ENCODE measurements at regions not wholly inside any gene's neighbourhood (a gene's known extent, or its start where the extent isn't known, plus 50 kb on each side); places are given as distances from the start of the nearest gene placed in this dataset.
A peak's percentile ranks its signal among the peaks of the same experiment; 100 is the strongest.

- peak overlapping the region; percentile 6 for H3K4me3 ChIP-seq (ENCODE audit: low read length)
- H3K36me3 ChIP-seq (replicated peaks; ENCODE audit: low read depth, low read length): no peaks in the 10 kb centered on the region
- peaks cover 40% of the 10 kb centered on the region for H3K4me1 ChIP-seq (ENCODE audit: low read length)
- H3K79me2 ChIP-seq (ENCODE audit: low read length): no peaks in the 10 kb centered on the region
- TF ChIP-seq EZH2phosphoT487 (IDR thresholded peaks at IDR 0.05; ENCODE audit: low read depth): no peak
- TF ChIP-seq, protein P1, sequence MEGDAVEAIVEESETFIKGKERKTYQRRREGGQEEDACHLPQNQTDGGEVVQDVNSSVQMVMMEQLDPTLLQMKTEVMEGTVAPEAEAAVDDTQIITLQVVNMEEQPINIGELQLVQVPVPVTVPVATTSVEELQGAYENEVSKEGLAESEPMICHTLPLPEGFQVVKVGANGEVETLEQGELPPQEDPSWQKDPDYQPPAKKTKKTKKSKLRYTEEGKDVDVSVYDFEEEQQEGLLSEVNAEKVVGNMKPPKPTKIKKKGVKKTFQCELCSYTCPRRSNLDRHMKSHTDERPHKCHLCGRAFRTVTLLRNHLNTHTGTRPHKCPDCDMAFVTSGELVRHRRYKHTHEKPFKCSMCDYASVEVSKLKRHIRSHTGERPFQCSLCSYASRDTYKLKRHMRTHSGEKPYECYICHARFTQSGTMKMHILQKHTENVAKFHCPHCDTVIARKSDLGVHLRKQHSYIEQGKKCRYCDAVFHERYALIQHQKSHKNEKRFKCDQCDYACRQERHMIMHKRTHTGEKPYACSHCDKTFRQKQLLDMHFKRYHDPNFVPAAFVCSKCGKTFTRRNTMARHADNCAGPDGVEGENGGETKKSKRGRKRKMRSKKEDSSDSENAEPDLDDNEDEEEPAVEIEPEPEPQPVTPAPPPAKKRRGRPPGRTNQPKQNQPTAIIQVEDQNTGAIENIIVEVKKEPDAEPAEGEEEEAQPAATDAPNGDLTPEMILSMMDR (IDR thresholded peaks at IDR 0.05; ENCODE audit: low read depth, low read length): no peak
- no peak overlapping the region for H2AFZ ChIP-seq (ENCODE audit: low read depth, low read length)
- no peak overlapping the region for H3K27ac ChIP-seq (ENCODE audit: low read length)
- no peaks in the 10 kb centered on the region for H3K9me3 ChIP-seq (ENCODE audit: insufficient read depth, low read length)
- peaks cover 5% of the 10 kb centered on the region; the same call in 1 of the 2 replicates for H3K27me3 ChIP-seq (ENCODE audit: low read depth, low read length)
- peak overlapping the region; percentile 39 for H3K4me2 ChIP-seq (ENCODE audit: low read length)
- no peaks in the 10 kb centered on the region for H4K20me1 ChIP-seq (ENCODE audit: insufficient read depth, low read length)
- peak overlapping the region; percentile 8; the same call in 1 of the 2 replicates for H3K9ac ChIP-seq (ENCODE audit: low read length)
Measured at GRCh38 chr3:102225005-102225404, 209.8 kb upstream of the ZPLD1 start.

- Histone ChIP-seq H3K9ac (ENCODE audit: low read length) (peak overlapping the region; percentile 8; the same call in 1 of the 2 replicates), H4K20me1 (ENCODE audit: insufficient read depth, low read length) (no peaks in the 10 kb centered on the region), H3K27me3 (ENCODE audit: low read depth, low read length) (peaks cover 5% of the 10 kb centered on the region; the same call in 1 of the 2 replicates), H3K9me3 (ENCODE audit: insufficient read depth, low read length) (no peaks in the 10 kb centered on the region), H3K36me3 (replicated peaks; ENCODE audit: low read depth, low read length) (no peaks in the 10 kb centered on the region), H3K4me1 (ENCODE audit: low read length) (peaks cover 45% of the 10 kb centered on the region), H3K79me2 (ENCODE audit: low read length) (no peaks in the 10 kb centered on the region), H3K27ac (ENCODE audit: low read length) (no peak overlapping the region), H3K4me2 (ENCODE audit: low read length) (peak overlapping the region; percentile 39), H3K4me3 (ENCODE audit: low read length) (peak overlapping the region; percentile 6), H2AFZ (ENCODE audit: low read depth, low read length) (no peak overlapping the region)
- TF ChIP-seq, protein P1 (IDR thresholded peaks at IDR 0.05; ENCODE audit: low read depth, low read length): peak; percentile 90
- TF ChIP-seq EZH2phosphoT487 (IDR thresholded peaks at IDR 0.05; ENCODE audit: low read depth): no peak
Measured at GRCh38 chr3:102225407-102226132, 209.2 kb upstream of the ZPLD1 start.

GRCh38 chr3:102226463-102226862 lies 208.4 kb upstream of the ZPLD1 start:
- Histone ChIP-seq H3K36me3 (replicated peaks; ENCODE audit: low read depth, low read length) (no peaks in the 10 kb centered on the region), H3K4me3 (ENCODE audit: low read length) (no peak overlapping the region), H4K20me1 (ENCODE audit: insufficient read depth, low read length) (no peaks in the 10 kb centered on the region), H3K27me3 (ENCODE audit: low read depth, low read length) (peaks cover 5% of the 10 kb centered on the region; the same call in 1 of the 2 replicates), H3K4me1 (ENCODE audit: low read length) (peaks cover 45% of the 10 kb centered on the region), H3K27ac (ENCODE audit: low read length) (no peak overlapping the region), H3K79me2 (ENCODE audit: low read length) (no peaks in the 10 kb centered on the region), H2AFZ (ENCODE audit: low read depth, low read length) (no peak overlapping the region), H3K4me2 (ENCODE audit: low read length) (no peak overlapping the region), H3K9ac (ENCODE audit: low read length) (no peak overlapping the region), H3K9me3 (ENCODE audit: insufficient read depth, low read length) (no peaks in the 10 kb centered on the region)
- TF ChIP-seq, protein P1 (IDR thresholded peaks at IDR 0.05; ENCODE audit: low read depth, low read length): no peak
- TF ChIP-seq EZH2phosphoT487 (IDR thresholded peaks at IDR 0.05; ENCODE audit: low read depth): no peak

DNA sequence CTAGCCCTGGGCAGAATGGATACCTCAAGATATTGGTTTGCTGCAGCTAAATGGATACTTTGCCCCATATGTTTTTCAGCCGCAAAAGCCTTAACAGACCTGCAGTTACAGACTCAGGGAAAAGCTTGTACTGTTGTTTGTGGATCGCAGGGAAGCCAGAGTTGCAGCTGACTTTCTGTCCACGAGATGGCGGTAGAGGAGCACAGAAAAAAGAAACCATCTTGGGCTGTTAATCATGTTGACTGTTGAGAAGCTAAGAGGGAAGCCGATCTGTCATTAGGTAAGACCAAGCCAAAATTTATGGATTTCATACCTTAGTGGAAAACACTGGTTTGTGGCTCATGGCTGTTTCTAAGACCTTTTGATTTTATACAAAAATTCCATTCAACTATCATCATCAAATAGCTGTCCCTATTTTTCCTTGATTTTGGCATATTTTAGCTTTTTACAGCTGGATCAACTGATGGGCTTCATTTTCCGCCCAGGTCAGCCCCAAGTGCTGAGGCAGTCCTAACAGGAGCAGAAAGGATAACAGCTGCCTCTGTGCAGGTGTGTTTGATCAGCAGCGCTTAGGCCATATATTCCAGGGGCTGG lies 205.7 kb upstream of the ZPLD1 start:
- H3K4me2 ChIP-seq (ENCODE audit: low read length): peak overlapping the region; percentile 49
- peak overlapping the region; percentile 15; the same call in 1 of the 2 replicates for H3K4me3 ChIP-seq (ENCODE audit: low read length)

More for the DNA sequence above, 205.7 kb upstream of the ZPLD1 start:
- H4K20me1 ChIP-seq (ENCODE audit: insufficient read depth, low read length): no peaks in the 10 kb centered on the region
- H3K79me2 ChIP-seq (ENCODE audit: low read length): no peaks in the 10 kb centered on the region
- H3K4me1 ChIP-seq (ENCODE audit: low read length): peaks cover 39% of the 10 kb centered on the region
- 0 out of 2 replicates have a peak overlapping the region, but pooled peaks have one; percentile 16 for H3K9ac ChIP-seq (ENCODE audit: low read length)
- H3K36me3 ChIP-seq (replicated peaks; ENCODE audit: low read depth, low read length): no peaks in the 10 kb centered on the region
- H3K27ac ChIP-seq (ENCODE audit: low read length): no peak overlapping the region
- H2AFZ ChIP-seq (ENCODE audit: low read depth, low read length): 0 out of 2 replicates have a peak overlapping the region, but pooled peaks have one; percentile 36
- H3K27me3 ChIP-seq (ENCODE audit: low read depth, low read length): peaks cover 5% of the 10 kb centered on the region; the same call in 1 of the 2 replicates
- no peak for TF ChIP-seq EZH2phosphoT487 (IDR thresholded peaks at IDR 0.05; ENCODE audit: low read depth)
- TF ChIP-seq, protein P1 (IDR thresholded peaks at IDR 0.05; ENCODE audit: low read depth, low read length): peak; percentile 94
- H3K9me3 ChIP-seq (ENCODE audit: insufficient read depth, low read length): no peaks in the 10 kb centered on the region
